CD14-positive monocyte (primary cell): ENCODE measurements at regions not wholly inside any gene's neighbourhood (a gene's known extent, or its start where the extent isn't known, plus 50 kb on each side); places are given as distances from the start of the nearest gene placed in this dataset.

Experiments used
- DNase-seq, 3 donors: peaks; one replicate each; pipeline ENCODE4 v3.0.0-alpha.2; 2011 to 2022
- H2AFZ ChIP-seq: 2 replicates; pipeline ENCODE4 v1.6.0; 2012; ENCODE audit warnings: mild to moderate bottlenecking, low read depth, low read length, inconsistent platforms; ENCODE audit not compliant: insufficient read depth, poor library complexity, severe bottlenecking
- H3K27ac ChIP-seq, 2 donors: 1 replicate in 1 of 2; 2 replicates in 1 of 2; pipeline ENCODE4 v1.5.1; 2012 to 2013; ENCODE audit warnings: low read length in 2 of 2, control low read depth in 1 of 2, inconsistent platforms in 1 of 2, low read depth in 1 of 2, mild to moderate bottlenecking in 1 of 2
- H3K27me3 ChIP-seq, 2 donors: one replicate each; pipeline versions ENCODE4 v1.6.0 to v1.6.1; 2011 to 2013; ENCODE audit warnings: low read length in 2 of 2; ENCODE audit not compliant: control insufficient read depth in 2 of 2, insufficient read depth in 2 of 2
- H3K36me3 ChIP-seq, 2 donors: replicated peaks in 1 of 2; 1 replicate in 1 of 2; 2 replicates in 1 of 2; pipeline versions ENCODE4 v1.5.1 to v1.6.1; 2012 to 2013; ENCODE audit warnings: low read length in 2 of 2, control low read depth in 1 of 2, inconsistent platforms in 1 of 2, mild to moderate bottlenecking in 1 of 2; ENCODE audit not compliant: insufficient read depth in 2 of 2, control insufficient read depth in 1 of 2
- H3K4me1 ChIP-seq, 2 donors: 1 replicate in 1 of 2; 2 replicates in 1 of 2; pipeline versions ENCODE4 v1.5.1 to v1.6.1; 2012 to 2013; ENCODE audit warnings: low read length in 2 of 2, control low read depth in 1 of 2, inconsistent platforms in 1 of 2, mild to moderate bottlenecking in 1 of 2, moderate library complexity in 1 of 2; ENCODE audit not compliant: insufficient read depth in 2 of 2, control insufficient read depth in 1 of 2
- H3K4me2 ChIP-seq: replicated peaks from 2 replicates; pipeline ENCODE3; 2012; ENCODE audit warnings: low read length, moderate library complexity, mild to moderate bottlenecking; ENCODE audit not compliant: poor library complexity, severe bottlenecking; ENCODE audit errors: extremely low read depth
- H3K4me3 ChIP-seq, 3 experiments: fragments of 200-600 bp in 1 of 3; sonication (generic) in 1 of 3; replicated peaks in 1 of 3; 1 replicate in 2 of 3; 2 replicates in 1 of 3; pipeline ENCODE4 v1.5.1; 2011 to 2013; ENCODE audit warnings: low read length in 3 of 3, mild to moderate bottlenecking in 3 of 3, control low read depth in 2 of 3, low read depth in 2 of 3, inconsistent platforms in 1 of 3, moderate library complexity in 1 of 3
- H3K79me2 ChIP-seq: 2 replicates; pipeline ENCODE4 v1.6.0; 2012; ENCODE audit warnings: mild to moderate bottlenecking, control low read depth, inconsistent platforms, low read length, moderate library complexity; ENCODE audit not compliant: insufficient read depth
- H3K9ac ChIP-seq: 2 replicates; pipeline ENCODE4 v1.6.0; 2017; ENCODE audit warnings: low read length, mild to moderate bottlenecking; ENCODE audit not compliant: insufficient read depth, poor library complexity, severe bottlenecking
- H3K9me3 ChIP-seq, 2 donors: replicated peaks in 1 of 2; 1 replicate in 1 of 2; 2 replicates in 1 of 2; pipeline versions ENCODE4 v1.5.1 to v1.6.1; 2012 to 2013; ENCODE audit warnings: low read length in 2 of 2, control low read depth in 1 of 2; ENCODE audit not compliant: control insufficient read depth in 1 of 2, insufficient read depth in 1 of 2
- H4K20me1 ChIP-seq: 2 replicates; pipeline ENCODE4 v1.6.0; 2012; ENCODE audit warnings: mild to moderate bottlenecking, low read length, control low read depth, moderate library complexity; ENCODE audit not compliant: insufficient read depth
- H3K27ac Mint-ChIP-seq, 7 donors: one replicate each; pipeline ENCODE4 v1.8.0; 2020; ENCODE audit warnings: mild to moderate bottlenecking in 7 of 7, mixed read lengths in 7 of 7, moderate library complexity in 6 of 7, inconsistent platforms in 2 of 7
- H3K27me3 Mint-ChIP-seq, 3 donors: one replicate each; pipeline ENCODE4 v1.8.0; 2021 to 2022; ENCODE audit warnings: low read depth in 3 of 3, mild to moderate bottlenecking in 3 of 3, mixed read lengths in 3 of 3, moderate library complexity in 3 of 3, inconsistent platforms in 1 of 3
- H3K36me3 Mint-ChIP-seq, 2 donors: one replicate each; pipeline ENCODE4 v1.8.0; 2020; ENCODE audit warnings: mixed read lengths in 2 of 2, inconsistent platforms in 1 of 2, mild to moderate bottlenecking in 1 of 2
- H3K4me1 Mint-ChIP-seq: one replicate; pipeline ENCODE4 v1.8.0; 2020; ENCODE audit warnings: mild to moderate bottlenecking, mixed read lengths
- H3K4me3 Mint-ChIP-seq, 2 donors: one replicate each; pipeline ENCODE4 v1.8.0; 2020; ENCODE audit warnings: mild to moderate bottlenecking in 2 of 2, mixed read lengths in 2 of 2, moderate library complexity in 1 of 2
- H3K9me3 Mint-ChIP-seq, 7 donors: one replicate each; pipeline ENCODE4 v1.8.0; 2020 to 2022; ENCODE audit warnings: mixed read lengths in 7 of 7, mild to moderate bottlenecking in 6 of 7, moderate library complexity in 6 of 7, inconsistent platforms in 2 of 7
- CTCF ChIP-seq: fragments of 200-600 bp; IDR thresholded peaks from one replicate; pipeline ENCODE4 v1.8.0; 2022; ENCODE audit warnings: antibody characterized with exemption, mild to moderate bottlenecking
- WGBS: methylation state at CpG from one replicate; pipeline ENCODE4 v1.1.5; 2013; ENCODE audit warnings: missing lambda C conversion rate; ENCODE audit not compliant: insufficient coverage; 5-methylcytosine and 5-hydroxymethylcytosine counted together
- intact Hi-C, 2 donors: fragments of 100-400 bp; cut with micrococcal nuclease; formaldehyde crosslinking; loops; one replicate each; pipeline versions ENCODE4 v1.15.0 to v1.15.1; 2023

DNA sequence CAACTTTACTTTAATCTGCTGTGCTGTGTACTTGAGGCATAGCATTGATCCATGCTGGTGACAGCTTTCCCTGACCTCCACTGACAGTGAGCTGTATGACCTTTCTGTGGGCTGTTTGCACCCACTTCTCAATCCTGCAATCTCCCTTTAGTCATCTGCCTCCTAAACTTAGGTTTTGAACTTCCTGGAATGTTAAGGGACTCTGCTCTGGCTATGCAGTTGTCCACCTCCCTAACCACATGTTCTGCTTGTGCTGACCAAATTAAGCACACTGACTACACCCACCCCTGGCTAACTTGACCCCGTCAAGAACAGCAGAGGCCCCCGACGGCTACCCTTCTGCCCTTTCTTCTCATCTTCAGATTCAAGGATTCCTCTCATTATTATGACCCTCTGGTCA lies 89.1 kb upstream of the NTM start:
- H3K4me3 Mint-ChIP-seq = no peak overlapping the region
- peaks cover 0 to 4% (median 3%) of the 10 kb centered on the region in 3 donors for H3K27me3 Mint-ChIP-seq
- no peaks in the 10 kb centered on the region for H3K36me3 Mint-ChIP-seq
- intact Hi-C loops = no loop called here
- no peak overlapping the region for H3K27ac ChIP-seq
- no peak overlapping the region for H3K27ac Mint-ChIP-seq
- H3K79me2 ChIP-seq = no peaks in the 10 kb centered on the region
- H3K9me3 ChIP-seq = no peaks in the 10 kb centered on the region
- H3K4me1 ChIP-seq = no peaks in the 10 kb centered on the region
- H3K9me3 Mint-ChIP-seq = peaks cover 0 to 9% (median 2%) of the 10 kb centered on the region in 7 donors
- DNase-seq = no peak
- H3K27me3 ChIP-seq = no peaks in the 10 kb centered on the region
- H4K20me1 ChIP-seq = no peaks in the 10 kb centered on the region
- H3K4me3 ChIP-seq = no peak overlapping the region
- no peak overlapping the region for H3K9ac ChIP-seq
- no peak overlapping the region for H2AFZ ChIP-seq
- H3K4me2 ChIP-seq = no peak overlapping the region
- no peak for TF ChIP-seq CTCF
- WGBS = 89% methylated on average over 3 of the region's 3 CpGs
- no peaks in the 10 kb centered on the region for H3K4me1 Mint-ChIP-seq
- H3K36me3 ChIP-seq = no peaks in the 10 kb centered on the region

GRCh38 chr11:131284041-131284440 lies 86.4 kb upstream of the NTM start:
- Histone ChIP-seq H3K4me3 (no peak overlapping the region), H2AFZ (no peak overlapping the region), H4K20me1 (no peaks in the 10 kb centered on the region), H3K79me2 (no peaks in the 10 kb centered on the region), H3K4me1 (no peaks in the 10 kb centered on the region), H3K9me3 (no peaks in the 10 kb centered on the region), H3K27me3 (no peaks in the 10 kb centered on the region), H3K4me2 (no peak overlapping the region), H3K9ac (no peak overlapping the region), H3K27ac (no peak overlapping the region), H3K36me3 (no peaks in the 10 kb centered on the region)
- no peak overlapping the region for H3K4me3 Mint-ChIP-seq
- H3K27ac Mint-ChIP-seq = peak overlapping the region in 1 of 7 donors; percentile 66
- H3K9me3 Mint-ChIP-seq = peaks cover 0 to 6% (median 2%) of the 10 kb centered on the region in 7 donors
- WGBS = 85% methylated on average over 3 of the region's 6 CpGs
- H3K36me3 Mint-ChIP-seq = no peaks in the 10 kb centered on the region
- H3K27me3 Mint-ChIP-seq = peaks cover 0 to 4% (median 3%) of the 10 kb centered on the region in 3 donors
- DNase-seq = no peak
- no peaks in the 10 kb centered on the region for H3K4me1 Mint-ChIP-seq
- no peak for TF ChIP-seq CTCF
- intact Hi-C loops = no loop called here
